GM18870 (cell line): ENCODE measurements at regions not wholly inside any gene's neighbourhood (a gene's known extent, or its start where the extent isn't known, plus 50 kb on each side); places are given as distances from the start of the nearest gene placed in this dataset.

ENCODE experiments used
- ATAC-seq: cut with Tn5 transposase; IDR thresholded peaks from one replicate; pipeline ENCODE4 v1.9.1; 2021; ENCODE audit warnings: moderate library complexity; ENCODE audit not compliant: unreplicated experiment

DNA sequence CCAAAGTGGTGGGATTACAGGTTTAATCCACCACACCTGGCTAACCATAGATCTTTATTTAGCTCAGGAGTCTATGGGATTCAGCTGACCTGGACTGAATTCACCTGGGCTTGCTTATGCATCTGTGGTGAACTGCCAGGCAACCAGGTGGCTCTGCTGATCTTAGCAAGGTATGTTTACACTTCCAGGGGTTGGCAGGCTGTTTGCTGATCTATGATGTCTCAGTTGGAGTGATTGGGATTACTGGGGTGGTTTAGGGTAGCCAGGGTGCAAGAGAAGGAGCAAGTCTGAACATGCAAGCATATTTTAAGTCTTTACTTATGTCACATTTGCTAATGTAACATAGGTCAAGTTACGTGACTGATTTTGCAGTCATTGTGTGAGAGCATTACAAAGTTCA lies 63.6 kb upstream of the JAK2 start:
- ATAC-seq, result no peak

DNA sequence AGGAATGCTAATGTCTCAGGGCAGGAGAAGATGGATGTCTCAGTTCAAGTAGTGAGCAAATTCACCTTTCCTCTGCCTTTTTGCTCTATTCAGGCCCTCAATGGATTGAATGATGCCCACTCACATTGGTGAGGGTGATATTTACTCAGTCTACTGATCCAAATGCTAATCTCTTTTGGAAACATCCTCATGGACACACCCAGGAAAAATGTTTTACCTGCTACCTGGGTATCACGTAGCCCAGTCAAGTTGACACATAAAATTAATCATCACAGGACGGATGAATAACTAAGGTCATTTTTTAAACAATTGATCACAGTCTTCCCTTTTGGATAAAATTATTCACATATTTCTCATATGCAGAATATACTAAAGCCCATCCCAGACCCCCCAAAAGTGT lies 63.0 kb upstream of the JAK2 start:
- ATAC-seq, result no peak

DNA sequence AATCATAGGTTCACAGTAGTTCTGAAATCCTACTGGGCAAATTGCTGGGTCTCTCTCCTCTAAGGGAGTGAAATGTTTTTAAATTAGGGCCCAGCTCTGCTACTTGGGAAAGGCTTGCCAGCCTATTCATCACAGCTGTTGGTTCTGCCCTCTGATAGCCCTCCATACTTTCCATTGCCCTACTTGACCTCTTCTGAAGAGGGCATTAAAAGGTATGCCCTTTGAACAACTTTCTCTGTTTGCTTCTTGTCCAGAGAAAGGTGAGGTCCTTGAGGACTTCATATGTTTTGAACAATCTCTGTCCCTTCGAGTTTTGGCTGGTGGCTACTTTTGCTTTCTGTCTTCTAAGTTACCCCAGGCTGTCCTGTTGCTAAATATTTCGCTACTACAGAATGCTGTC lies 62.3 kb upstream of the JAK2 start:
- ATAC-seq, result no peak

DNA sequence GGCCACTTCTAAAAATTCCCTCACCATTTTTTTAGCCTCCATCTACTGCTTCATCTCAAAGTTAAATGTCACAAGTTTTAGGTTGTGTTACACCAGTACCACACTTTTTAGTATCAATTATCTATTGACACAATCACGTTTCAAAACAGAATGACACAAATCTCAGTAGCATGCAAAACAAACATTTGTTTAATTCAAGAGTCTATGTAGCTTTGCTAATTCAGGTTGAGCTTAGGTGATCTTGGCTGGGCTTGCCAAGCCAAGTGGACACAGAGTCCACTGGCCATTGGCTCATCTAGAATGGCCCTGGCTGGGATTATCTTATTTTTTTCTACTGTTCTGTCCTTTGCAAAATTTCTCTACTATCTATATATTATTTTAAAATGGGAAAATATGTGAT lies 61.9 kb upstream of the JAK2 start:
- ATAC-seq, result no peak

DNA sequence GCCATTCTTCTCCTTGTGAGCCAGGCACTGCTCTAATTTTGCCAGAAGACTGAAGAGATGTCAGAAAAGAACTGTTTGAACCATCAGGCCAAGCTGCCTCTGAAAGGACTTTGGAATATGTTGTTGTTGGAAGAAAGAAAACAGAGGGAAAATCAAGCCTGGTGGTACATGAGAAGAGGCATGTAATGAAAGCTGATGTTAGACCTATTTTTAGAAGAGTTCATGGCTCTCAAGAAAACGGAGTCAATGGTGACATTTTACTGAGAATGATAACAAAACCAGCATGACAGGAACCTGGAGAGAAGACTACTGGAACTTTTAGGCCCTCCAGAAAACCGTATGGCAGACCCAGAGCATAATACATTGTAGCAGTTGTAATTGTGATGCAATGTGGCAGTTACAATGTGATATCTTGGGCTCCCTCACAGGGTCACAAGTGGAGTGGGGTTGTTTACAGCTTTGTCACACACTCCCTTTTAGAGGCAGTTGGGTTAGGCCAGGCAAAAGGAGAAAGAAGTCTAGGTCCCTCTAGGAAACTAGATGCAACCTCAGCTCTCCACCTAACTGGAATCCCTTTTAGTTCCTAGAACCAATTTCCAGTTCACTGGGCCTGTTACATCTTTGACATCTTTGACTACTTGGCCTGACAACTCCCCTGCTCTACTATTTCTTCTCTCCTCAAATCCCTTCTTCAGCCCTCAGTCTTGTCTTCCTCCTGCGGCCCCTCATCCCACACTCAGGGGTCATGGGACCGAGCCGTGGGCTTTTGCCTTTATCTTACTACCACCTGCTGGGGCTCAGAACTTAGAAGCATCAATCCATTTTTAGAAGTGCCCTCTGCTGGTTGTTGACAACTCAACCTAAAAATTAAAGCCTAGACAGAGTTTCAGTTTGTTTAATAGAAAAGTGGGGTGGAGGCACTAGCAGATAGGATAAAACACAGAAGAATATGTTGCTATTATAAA lies 61.2 kb upstream of the JAK2 start:
- peak; percentile 51 for ATAC-seq

DNA sequence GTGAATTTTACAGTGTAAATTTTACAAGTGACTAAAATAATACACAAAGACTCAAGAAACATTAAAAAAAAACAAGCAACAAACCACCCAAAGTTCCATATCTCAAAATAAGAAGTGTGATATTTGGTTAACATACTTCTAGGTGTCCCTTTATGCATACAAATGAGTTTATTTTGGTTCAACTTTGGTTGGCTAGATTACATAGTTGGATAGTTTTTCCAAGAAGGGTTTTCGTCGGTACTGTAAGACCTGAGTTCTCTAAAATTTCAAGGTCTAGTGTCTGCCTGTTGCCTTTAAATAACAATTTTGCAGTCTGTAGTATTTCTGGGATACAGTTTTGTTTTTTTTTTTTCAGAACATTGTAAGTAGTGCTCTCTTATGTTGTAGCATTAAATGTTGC lies 58.8 kb upstream of the JAK2 start:
- ATAC-seq, result no peak

DNA sequence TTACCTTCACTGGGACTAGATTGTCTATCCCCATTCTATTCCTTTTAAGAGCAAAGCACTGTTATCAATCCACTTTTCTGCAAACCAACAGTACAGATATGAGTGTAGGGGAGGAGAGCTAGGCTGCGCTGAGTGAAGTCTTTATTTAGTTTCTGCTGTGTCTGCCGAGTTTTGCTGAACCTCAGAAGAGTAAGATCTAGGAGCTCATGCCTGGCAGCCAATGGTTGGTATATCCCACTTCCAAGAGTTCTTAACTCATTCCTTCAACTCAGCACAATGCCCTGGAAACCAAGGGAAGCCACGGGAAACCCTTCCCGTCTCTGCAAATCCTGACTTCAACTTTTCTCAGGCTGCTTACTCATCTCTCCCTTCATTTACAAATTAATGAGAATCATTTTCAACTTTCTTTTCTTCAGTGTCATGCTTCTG lies 58.0 kb upstream of the JAK2 start:
- no peak for ATAC-seq

DNA sequence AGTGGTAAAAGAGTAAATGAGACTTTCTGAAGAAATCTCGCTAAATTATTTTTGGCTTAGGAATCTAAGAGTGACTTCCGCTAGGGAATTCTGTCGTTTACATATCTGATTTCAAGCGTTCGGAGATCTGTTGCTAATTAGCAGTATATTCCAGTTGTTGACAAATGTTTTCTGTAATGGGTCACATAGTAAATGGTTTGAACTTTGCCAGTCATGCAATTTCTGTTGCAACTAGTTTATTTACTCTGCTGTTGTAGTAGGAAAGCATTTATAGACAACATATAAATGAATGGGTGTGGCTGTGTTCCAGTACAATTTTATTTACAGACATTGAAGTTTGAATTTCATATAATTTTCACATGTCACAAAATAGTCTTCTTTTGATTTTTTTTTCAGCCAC lies 57.4 kb upstream of the JAK2 start:
- ATAC-seq, result no peak

DNA sequence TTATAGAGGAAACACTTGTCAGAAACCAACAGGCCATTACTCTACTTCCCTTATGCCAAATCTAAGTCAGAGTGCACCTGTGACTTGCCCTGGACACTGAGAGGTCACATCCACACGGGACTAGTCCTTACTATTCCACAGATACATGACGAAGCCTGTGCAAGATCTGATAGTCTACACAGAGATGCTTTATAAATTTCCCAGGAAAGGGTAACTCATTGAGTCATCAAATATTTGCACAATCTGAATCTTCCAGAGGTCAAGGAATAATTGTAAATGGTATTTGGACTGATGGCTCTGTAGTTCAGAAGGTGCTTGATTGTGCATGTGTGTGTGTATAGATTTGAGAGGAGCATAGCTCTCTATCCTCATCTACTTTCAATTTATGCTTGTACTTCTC lies 55.2 kb upstream of the JAK2 start:
- no peak for ATAC-seq

DNA sequence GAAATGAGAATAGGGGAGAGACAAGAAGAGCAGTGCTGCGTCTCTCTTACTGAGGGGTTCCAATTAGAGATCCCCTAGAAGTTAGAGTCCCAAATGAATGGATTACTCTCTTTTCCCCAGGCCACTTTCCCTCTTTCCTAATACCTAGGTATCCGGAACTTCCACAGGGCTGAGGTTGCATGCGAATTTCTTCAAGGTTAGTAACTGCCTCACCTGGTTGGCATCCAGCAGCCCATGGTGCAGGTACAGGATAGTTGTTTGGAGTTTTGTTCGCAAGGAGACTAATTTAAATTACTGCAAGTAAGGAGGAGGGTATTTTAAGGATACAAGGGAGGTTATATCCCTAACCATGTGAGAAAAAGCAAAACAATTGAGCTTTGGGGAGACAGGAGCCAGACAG lies 52.4 kb upstream of the JAK2 start:
- no peak for ATAC-seq

DNA sequence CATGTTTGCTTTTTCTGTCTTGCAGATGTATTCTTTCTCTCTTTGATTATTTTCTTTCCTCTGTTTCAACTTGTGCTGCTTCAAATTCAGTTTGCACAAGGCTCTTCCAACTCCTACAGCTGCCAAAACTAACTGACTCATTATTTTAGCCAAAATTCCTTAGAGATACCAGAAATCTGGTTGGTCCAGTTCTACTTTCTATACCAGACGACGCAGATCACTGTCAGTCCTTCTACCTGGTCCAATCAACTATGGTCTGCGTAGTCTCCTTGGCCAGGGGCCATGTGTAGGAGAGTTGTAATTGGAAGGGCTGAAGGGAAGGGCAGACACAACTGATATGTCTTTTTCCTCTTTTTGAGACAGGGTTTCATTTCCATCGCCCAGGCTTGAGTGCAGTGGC lies 51.9 kb upstream of the JAK2 start:
- ATAC-seq, result no peak

DNA sequence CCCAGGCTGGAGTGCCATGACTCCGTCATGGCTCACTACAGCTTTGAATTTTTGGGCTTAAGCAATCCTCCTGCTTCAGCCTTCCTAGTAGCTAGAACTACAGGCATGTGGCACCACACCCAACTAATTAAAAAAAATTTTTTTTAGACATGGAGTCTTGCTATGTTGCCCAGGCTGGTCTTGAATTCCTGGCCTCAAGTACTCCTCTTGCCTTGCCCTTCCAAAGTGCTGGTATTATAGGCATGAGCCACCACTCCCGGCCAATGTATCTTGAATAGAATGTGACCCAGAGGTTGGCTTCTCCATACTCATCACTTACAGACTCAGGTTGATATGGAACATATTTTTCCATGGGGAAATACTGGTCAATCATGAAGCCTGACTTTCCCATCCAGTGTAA lies 51.2 kb upstream of the JAK2 start:
- ATAC-seq, result no peak

DNA sequence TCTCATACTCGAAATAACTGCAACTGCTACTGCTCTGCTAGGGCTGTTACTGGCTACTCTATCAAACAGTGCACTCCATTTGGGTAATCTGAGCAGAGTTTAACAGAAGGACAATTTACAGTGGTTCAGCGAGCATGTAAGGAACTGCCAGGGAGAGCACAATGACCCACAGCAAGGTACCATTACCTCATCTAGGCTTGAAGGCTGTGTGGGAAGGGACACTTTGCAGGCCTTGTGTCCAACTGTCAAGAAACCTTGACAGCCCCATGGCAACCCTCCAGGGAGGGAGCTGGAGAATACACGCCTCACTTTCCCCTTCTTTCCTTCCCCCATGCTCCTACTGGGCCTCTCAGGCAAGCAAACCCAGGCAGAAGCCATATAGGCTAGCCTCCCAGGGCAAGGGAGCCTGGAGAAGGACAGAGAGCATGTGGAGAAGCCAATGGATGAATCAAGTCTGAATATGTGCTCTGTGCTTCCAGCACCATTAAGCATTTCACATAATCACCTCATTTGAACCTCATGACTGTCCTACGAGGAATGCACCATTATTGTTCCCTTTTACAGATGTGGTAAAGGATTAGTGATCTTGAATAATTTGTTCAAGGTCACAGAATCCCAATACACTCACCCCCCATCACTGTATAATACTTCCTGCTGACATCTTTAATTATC lies 49.9 kb upstream of the JAK2 start:
- no peak for ATAC-seq
